Natural killer cell (primary cell): ENCODE measurements at regions not wholly inside any gene's neighbourhood (a gene's known extent, or its start where the extent isn't known, plus 50 kb on each side); places are given as distances from the start of the nearest gene placed in this dataset.

Experiments
- ATAC-seq, 3 donors: fragments of 150-1000 bp in 2 of 3; fragments of 200-7000 bp in 1 of 3; cut with Tn5 transposase; 1 replicate in 1 of 3; 2 replicates in 2 of 3; pipeline ENCODE4 v1.10.0; 2021; ENCODE audit warnings: mild to moderate bottlenecking in 2 of 3, moderate library complexity in 2 of 3
- DNase-seq, 2 donors: peaks; one replicate each; pipeline versions ENCODE4 v3.0.0 to v3.0.0-alpha.2; 2013 to 2021; ENCODE audit warnings: mixed read lengths in 1 of 2
- H3K27ac ChIP-seq: one replicate; pipeline ENCODE4 v1.5.1; 2013; ENCODE audit warnings: mild to moderate bottlenecking, low read length
- H3K27me3 ChIP-seq: one replicate; pipeline ENCODE4 v1.6.1; 2013; ENCODE audit warnings: low read length; ENCODE audit not compliant: control insufficient read depth, insufficient read depth
- H3K36me3 ChIP-seq: one replicate; pipeline ENCODE4 v1.6.1; 2013; ENCODE audit warnings: low read length; ENCODE audit not compliant: control insufficient read depth, insufficient read depth
- H3K4me1 ChIP-seq: one replicate; pipeline ENCODE4 v1.6.1; 2013; ENCODE audit warnings: low read length; ENCODE audit not compliant: control insufficient read depth, insufficient read depth
- H3K4me3 ChIP-seq: one replicate; pipeline ENCODE4 v1.5.1; 2013; ENCODE audit warnings: low read length
- H3K9me3 ChIP-seq: one replicate; pipeline ENCODE4 v1.6.1; 2013; ENCODE audit warnings: low read length; ENCODE audit not compliant: control insufficient read depth, insufficient read depth
- H3K27ac Mint-ChIP-seq, 2 donors: one replicate each; pipeline ENCODE4 v1.8.0; 2022; ENCODE audit warnings: mild to moderate bottlenecking in 2 of 2, mixed read lengths in 2 of 2, moderate library complexity in 1 of 2
- H3K27me3 Mint-ChIP-seq, 2 donors: one replicate each; pipeline ENCODE4 v1.8.0; 2022; ENCODE audit warnings: low read depth in 2 of 2, mixed read lengths in 2 of 2
- H3K36me3 Mint-ChIP-seq: one replicate; pipeline ENCODE4 v1.8.0; 2022; ENCODE audit warnings: mixed read lengths
- H3K4me1 Mint-ChIP-seq, 2 donors: one replicate each; pipeline ENCODE4 v1.8.0; 2022; ENCODE audit warnings: mixed read lengths in 2 of 2
- H3K4me3 Mint-ChIP-seq: one replicate; pipeline ENCODE4 v1.8.0; 2022; ENCODE audit warnings: mild to moderate bottlenecking, moderate library complexity, mixed read lengths
- H3K9me3 Mint-ChIP-seq, 2 donors: one replicate each; pipeline ENCODE4 v1.8.0; 2022; ENCODE audit warnings: mixed read lengths in 2 of 2
- CTCF ChIP-seq: fragments of 200-600 bp; IDR thresholded peaks from one replicate; pipeline ENCODE4 v1.8.0; 2022; ENCODE audit warnings: antibody characterized with exemption
- WGBS: methylation state at CpG from one replicate; pipeline ENCODE4 v1.1.7; 2013; ENCODE audit warnings: missing lambda C conversion rate; ENCODE audit not compliant: insufficient coverage; 5-methylcytosine and 5-hydroxymethylcytosine counted together
- intact Hi-C: fragments of 100-400 bp; cut with micrococcal nuclease; formaldehyde crosslinking; loops from one replicate; pipeline ENCODE4 v1.14.2; 2022

DNA sequence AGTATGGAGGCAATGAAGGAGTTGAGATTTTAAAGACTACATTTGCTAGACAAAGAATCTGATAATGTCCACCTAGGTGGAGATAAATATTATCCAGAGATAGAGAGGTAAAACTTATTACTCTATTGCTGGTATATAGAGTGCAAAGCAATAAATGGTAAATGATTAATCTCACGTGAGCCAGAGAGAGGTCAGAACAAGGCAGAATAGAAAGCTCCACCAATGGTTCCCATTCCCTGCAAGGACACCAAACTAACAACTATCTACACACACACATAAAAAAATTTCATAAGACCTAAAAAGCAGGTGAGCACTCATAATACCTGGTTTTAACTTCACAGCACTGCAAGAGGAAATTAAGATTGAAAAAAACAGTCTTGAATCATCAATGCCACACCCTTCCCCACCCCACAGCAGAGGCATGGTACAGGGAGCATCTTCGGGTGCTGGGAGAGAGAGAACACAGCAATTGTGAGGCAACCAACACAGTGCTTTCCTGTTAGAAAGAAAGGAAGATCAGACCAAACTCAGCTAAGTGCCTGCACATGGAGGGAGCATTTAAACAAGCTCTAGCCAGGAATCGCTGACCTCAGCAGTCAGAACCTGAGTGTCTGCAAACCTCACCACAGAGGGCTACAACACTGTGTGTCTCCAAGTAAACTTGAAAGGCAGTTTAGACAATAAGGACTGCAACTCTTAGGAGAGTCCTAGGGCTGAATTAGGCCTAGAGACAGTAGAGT lies 1432.6 kb upstream of the TMEFF2 start:
- no peak for TF ChIP-seq CTCF
- 97% methylated on average over 3 of the region's 3 CpGs for WGBS
- no peak overlapping the region for H3K27ac ChIP-seq
- H3K27me3 ChIP-seq: no peaks in the 10 kb centered on the region
- H3K9me3 ChIP-seq: no peaks in the 10 kb centered on the region
- intact Hi-C loops: no loop called here
- H3K4me1 ChIP-seq: no peaks in the 10 kb centered on the region
- H3K4me3 ChIP-seq: no peak overlapping the region
- Mint-ChIP-seq H3K36me3 (no peaks in the 10 kb centered on the region), H3K4me1 (no peaks in the 10 kb centered on the region), H3K9me3 (peaks cover 10% of the 10 kb centered on the region in 2 donors), H3K27me3 (no peaks in the 10 kb centered on the region), H3K4me3 (no peak overlapping the region), H3K27ac (no peak overlapping the region)
- DNase-seq (no peak), ATAC-seq (no peak)
- no peaks in the 10 kb centered on the region for H3K36me3 ChIP-seq

DNA sequence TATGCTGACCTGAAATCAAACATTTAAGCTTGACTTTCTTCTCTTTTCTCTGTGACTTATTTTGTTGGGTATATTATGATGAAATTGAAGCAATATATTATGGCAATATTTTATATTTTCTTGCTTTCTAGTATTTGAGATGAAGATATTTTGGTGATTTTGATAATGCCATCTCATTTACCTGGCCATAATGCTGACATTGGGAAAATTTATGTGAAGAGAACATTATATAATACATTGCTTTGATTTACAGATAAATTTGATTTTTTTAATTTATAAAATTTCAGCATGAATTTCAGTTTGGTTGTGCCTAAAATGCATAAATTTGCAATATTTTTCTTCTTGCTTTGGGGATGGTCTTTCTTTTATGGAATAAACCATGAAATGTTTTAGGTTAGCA lies 1413.7 kb upstream of the TMEFF2 start:
- TF ChIP-seq CTCF: no peak
- Mint-ChIP-seq H3K9me3 (peaks cover 5 to 9% of the 10 kb centered on the region in 2 donors), H3K27ac (no peak overlapping the region), H3K4me3 (no peak overlapping the region), H3K4me1 (no peaks in the 10 kb centered on the region), H3K36me3 (no peaks in the 10 kb centered on the region), H3K27me3 (no peaks in the 10 kb centered on the region)
- Histone ChIP-seq H3K27ac (no peak overlapping the region), H3K36me3 (no peaks in the 10 kb centered on the region), H3K27me3 (no peaks in the 10 kb centered on the region), H3K9me3 (no peaks in the 10 kb centered on the region), H3K4me1 (no peaks in the 10 kb centered on the region), H3K4me3 (no peak overlapping the region)
- DNase-seq: no peak
- intact Hi-C loops: no loop called here
- no peak for ATAC-seq

GRCh38 chr2:193590831-193591230 lies 1396.1 kb upstream of the TMEFF2 start:
- Mint-ChIP-seq H3K27ac (no peak overlapping the region), H3K4me1 (no peaks in the 10 kb centered on the region), H3K27me3 (no peaks in the 10 kb centered on the region), H3K9me3 (peaks cover 16 to 20% of the 10 kb centered on the region in 2 donors), H3K4me3 (no peak overlapping the region), H3K36me3 (peaks cover 7% of the 10 kb centered on the region)
- 94% methylated on average over 6 of the region's 6 CpGs for WGBS
- Histone ChIP-seq H3K27ac (no peak overlapping the region), H3K4me1 (no peaks in the 10 kb centered on the region), H3K36me3 (no peaks in the 10 kb centered on the region), H3K9me3 (no peaks in the 10 kb centered on the region), H3K27me3 (no peaks in the 10 kb centered on the region), H3K4me3 (no peak overlapping the region)
- ATAC-seq (no peak), DNase-seq (no peak)
- no peak for TF ChIP-seq CTCF
- intact Hi-C loops: no loop called here

DNA sequence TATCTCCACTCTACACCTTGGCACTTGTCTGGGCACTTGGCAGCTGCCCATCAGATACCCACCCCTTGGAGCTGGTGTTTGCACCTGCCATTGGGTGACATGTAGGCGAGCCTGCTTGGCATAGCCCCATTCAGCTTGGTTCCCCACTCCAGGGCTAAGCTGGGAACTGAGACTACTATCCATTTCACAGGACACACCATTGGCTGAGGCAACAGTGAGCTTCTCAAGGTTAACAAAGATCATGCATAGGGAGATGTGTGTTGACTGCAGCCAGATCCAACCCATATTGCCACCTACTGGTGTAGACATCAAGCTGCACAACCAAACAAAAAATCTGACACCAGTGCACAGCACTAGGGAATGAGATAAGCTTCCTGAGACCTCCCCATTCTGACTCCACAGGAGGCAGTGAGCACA lies 1389.8 kb upstream of the TMEFF2 start:
- H3K27ac ChIP-seq: no peak overlapping the region
- Mint-ChIP-seq H3K9me3 (peaks cover 3 to 5% of the 10 kb centered on the region in 2 donors), H3K4me3 (no peak overlapping the region), H3K27me3 (no peaks in the 10 kb centered on the region), H3K27ac (no peak overlapping the region), H3K4me1 (no peaks in the 10 kb centered on the region), H3K36me3 (peaks cover 7% of the 10 kb centered on the region)
- H3K4me1 ChIP-seq: no peaks in the 10 kb centered on the region
- H3K4me3 ChIP-seq: no peak overlapping the region
- intact Hi-C loops: no loop called here
- TF ChIP-seq CTCF: no peak
- 85% methylated on average over 1 of the region's 1 CpG for WGBS
- DNase-seq (peak in 1 of 2 donors; percentile 6), ATAC-seq (no peak)
- no peaks in the 10 kb centered on the region for H3K27me3 ChIP-seq
- H3K9me3 ChIP-seq: no peaks in the 10 kb centered on the region
- H3K36me3 ChIP-seq: no peaks in the 10 kb centered on the region
